Mononuclear cell (primary cell): ENCODE measurements at regions not wholly inside any gene's neighbourhood (a gene's known extent, or its start where the extent isn't known, plus 50 kb on each side); places are given as distances from the start of the nearest gene placed in this dataset.
"Not testable (repeated sequence)": the region's sequence is repeated elsewhere in the genome, so short reads cannot be mapped to it uniquely, and the experiment has no call there.

Experiments used
- H3K27me3 ChIP-seq: 2 replicates; pipeline ENCODE4 v1.6.0; 2011; ENCODE audit warnings: low read length, control low read depth; ENCODE audit not compliant: insufficient read depth
- H3K4me1 ChIP-seq: 2 replicates; pipeline ENCODE4 v1.5.1; 2011; ENCODE audit warnings: mild to moderate bottlenecking, low read length, control low read depth; ENCODE audit not compliant: insufficient read depth
- H3K4me3 ChIP-seq: 2 replicates; pipeline ENCODE4 v1.5.1; 2011; ENCODE audit warnings: mild to moderate bottlenecking, low read length, moderate library complexity
- H3K9me3 ChIP-seq: 2 replicates; pipeline ENCODE4 v1.5.1; 2011; ENCODE audit warnings: low read depth, mild to moderate bottlenecking, control low read depth, low read length

- H3K27me3 ChIP-seq: no peaks in the 10 kb centered on the region
- no peaks in the 10 kb centered on the region for H3K4me1 ChIP-seq
- H3K9me3 ChIP-seq: no peaks in the 10 kb centered on the region
- H3K4me3 ChIP-seq: no peak overlapping the region
Measured at GRCh38 chr13:33381906-33382305, 96.4 kb upstream of the STARD13 start.

GRCh38 chr13:33383724-33384577, 98.4 kb upstream of the STARD13 start:
- Histone ChIP-seq H3K9me3 (no peaks in the 10 kb centered on the region), H3K27me3 (no peaks in the 10 kb centered on the region), H3K4me1 (no peaks in the 10 kb centered on the region), H3K4me3 (no peak overlapping the region)

DNA sequence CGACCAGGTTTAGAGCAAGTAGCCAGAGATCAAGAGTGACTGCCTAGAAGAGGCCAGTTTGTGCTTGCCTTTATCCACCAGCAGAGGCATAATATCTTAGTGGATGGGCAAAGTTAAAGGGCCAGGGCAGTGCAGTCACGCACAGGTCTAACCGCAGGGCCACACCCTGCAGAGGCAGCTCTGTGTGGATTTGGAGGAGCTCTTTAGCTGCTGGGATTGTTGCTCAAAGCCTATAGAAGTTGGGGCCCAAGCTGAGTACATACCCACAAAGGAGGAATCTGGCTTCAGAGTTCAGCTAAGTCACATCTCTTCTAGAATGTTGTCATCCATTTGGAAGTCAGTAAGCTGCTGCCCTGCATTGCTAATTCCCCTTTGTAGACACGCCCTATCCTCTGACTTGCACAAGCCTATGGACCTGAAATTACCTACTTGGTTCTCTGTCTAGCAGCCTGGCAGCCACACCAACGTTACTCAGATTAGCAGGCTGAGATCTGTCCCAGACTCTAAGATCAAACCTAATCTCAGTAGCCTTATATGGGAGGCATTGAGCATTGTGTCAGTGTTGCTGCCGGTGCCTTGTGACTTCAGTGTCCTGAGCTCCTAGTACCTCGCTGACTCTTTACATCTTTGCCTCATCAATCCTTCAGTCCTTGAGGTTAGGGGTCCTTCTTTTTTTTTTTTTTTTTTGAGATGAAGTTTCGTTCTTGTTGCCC, 102.9 kb upstream of the STARD13 start:
- Histone ChIP-seq H3K4me3 (no peak overlapping the region), H3K4me1 (no peaks in the 10 kb centered on the region), H3K9me3 (no peaks in the 10 kb centered on the region), H3K27me3 (no peaks in the 10 kb centered on the region)

DNA sequence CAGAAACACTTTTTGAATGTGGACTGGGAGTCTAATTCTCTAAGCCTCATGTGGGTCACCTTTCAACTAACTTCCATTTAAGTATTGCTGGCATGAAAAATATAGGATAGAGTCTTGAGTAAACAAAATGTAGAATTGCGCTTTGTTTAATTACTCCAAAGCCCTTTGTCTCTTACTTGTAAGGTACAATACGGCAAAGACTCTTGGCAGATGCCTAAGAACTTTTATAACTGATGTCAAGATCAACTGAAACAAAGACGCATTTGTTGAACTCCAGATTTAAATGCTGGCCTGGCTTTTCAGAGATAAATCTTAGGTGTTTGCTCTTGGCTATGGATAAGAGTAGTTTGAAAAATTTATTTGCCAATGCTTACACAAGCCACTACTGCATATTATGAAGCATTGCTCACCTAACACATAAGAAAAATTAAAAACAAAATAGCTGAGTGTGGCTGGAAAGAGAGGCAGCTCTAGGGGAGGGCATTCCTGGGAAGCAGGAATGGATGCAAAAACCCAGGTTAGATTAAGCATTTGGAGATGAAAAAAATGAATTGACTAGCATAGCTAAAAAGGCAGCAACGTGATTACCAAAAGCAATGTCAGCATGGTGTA, 107.3 kb upstream of the STARD13 start:
- no peaks in the 10 kb centered on the region for H3K27me3 ChIP-seq
- H3K4me1 ChIP-seq: no peaks in the 10 kb centered on the region
- H3K4me3 ChIP-seq: no peak overlapping the region
- no peaks in the 10 kb centered on the region for H3K9me3 ChIP-seq

GRCh38 chr13:33394294-33394932, 108.9 kb upstream of the STARD13 start:
- no peaks in the 10 kb centered on the region for H3K27me3 ChIP-seq
- H3K4me3 ChIP-seq: no peak overlapping the region
- H3K4me1 ChIP-seq: no peaks in the 10 kb centered on the region
- H3K9me3 ChIP-seq: no peaks in the 10 kb centered on the region

DNA sequence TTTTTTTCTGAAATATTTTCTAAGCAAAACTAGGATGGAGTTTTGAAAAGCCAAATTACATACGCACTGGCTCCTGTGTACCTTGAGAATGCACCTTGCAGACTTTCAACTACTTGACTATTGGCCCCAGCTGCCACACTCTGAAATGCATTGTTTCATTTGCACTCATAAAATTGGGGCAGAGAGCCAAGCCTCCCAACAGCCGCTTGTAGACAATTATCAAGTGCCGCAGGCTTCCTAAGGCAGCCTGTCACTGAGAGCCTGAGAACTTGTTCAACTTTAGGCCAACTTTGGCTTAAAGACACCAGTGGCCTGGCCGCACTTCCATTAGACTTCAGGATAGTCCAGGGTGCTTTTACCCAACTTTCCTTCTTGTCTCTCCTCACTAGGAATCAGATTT, 115.7 kb upstream of the STARD13 start:
- Histone ChIP-seq H3K4me1 (no peaks in the 10 kb centered on the region), H3K27me3 (no peaks in the 10 kb centered on the region), H3K9me3 (no peaks in the 10 kb centered on the region), H3K4me3 (no peak overlapping the region)

GRCh38 chr13:33402975-33403374, 117.4 kb upstream of the STARD13 start:
- Histone ChIP-seq H3K4me1 (no peaks in the 10 kb centered on the region), H3K27me3 (no peaks in the 10 kb centered on the region), H3K9me3 (no peaks in the 10 kb centered on the region), H3K4me3 (no peak overlapping the region)

- Histone ChIP-seq H3K4me3 (no peak overlapping the region), H3K27me3 (no peaks in the 10 kb centered on the region), H3K9me3 (no peaks in the 10 kb centered on the region), H3K4me1 (no peaks in the 10 kb centered on the region)
Measured at GRCh38 chr13:33403807-33404362, 118.3 kb upstream of the STARD13 start.

DNA sequence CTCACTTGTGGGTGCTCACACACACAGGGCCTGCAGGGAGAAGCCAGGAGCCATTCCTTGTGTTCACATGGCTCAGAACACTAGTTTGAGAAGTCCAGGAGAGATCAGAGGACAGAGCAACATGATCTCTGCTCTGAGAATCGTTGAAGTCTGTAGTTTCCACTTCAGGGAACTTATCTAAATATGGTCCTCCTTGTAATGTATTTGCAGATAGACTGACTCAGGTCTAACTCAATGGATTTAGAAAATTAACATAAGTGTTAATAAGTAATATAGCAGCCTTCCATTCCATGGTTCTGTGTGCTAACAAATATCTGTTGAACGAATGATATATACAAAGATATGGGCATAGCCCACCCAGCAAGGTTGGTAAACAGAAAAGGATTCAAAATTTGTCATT, 119.8 kb upstream of the STARD13 start:
- Histone ChIP-seq H3K9me3 (no peaks in the 10 kb centered on the region), H3K4me1 (no peaks in the 10 kb centered on the region), H3K27me3 (no peaks in the 10 kb centered on the region), H3K4me3 (no peak overlapping the region)

DNA sequence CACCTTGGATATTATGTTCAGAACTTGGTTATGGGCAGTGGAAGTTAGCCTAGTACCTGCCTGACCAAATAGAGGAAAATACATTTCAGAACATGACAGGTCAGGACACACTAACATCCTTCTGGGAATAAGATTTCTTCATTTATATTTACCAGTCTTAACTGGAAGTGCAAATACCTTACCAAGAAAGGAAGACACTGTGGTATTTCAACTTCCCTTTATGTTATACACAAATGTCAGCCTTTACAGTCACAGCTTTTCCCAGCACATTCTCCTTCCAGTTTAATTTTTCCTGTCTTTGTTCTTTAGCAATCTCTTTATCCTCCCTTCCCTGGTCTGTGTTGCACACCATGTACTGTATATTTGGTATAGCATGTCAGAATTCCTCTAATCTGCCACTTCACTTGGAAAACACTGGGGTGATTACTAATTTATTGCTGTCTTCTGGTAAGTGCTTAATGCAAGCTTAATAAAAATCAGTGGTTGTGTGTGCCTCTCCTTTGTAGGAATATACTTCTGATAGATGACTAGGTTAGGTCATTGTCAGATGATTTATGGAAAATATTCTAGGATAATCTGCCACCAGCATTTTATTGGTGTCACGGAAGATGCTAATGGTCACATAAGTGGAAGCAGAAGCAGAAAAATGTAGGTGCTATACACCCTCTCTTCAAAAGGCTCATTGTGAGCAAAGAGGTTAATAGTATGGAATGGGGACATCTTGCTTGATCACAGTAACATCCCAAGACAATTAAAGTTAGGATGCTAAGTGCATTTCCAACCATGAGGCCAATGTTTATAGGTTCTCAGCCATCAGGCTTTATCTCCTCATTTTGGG, 124.3 kb upstream of the STARD13 start:
- no peak overlapping the region for H3K4me3 ChIP-seq
- H3K4me1 ChIP-seq: no peaks in the 10 kb centered on the region
- H3K9me3 ChIP-seq: no peaks in the 10 kb centered on the region
- H3K27me3 ChIP-seq: peaks cover 5% of the 10 kb centered on the region

- no peaks in the 10 kb centered on the region for H3K9me3 ChIP-seq
- no peaks in the 10 kb centered on the region for H3K4me1 ChIP-seq
- H3K27me3 ChIP-seq: peaks cover 5% of the 10 kb centered on the region
- H3K4me3 ChIP-seq: no peak overlapping the region
Measured at GRCh38 chr13:33410619-33411018, 125.1 kb upstream of the STARD13 start.

DNA sequence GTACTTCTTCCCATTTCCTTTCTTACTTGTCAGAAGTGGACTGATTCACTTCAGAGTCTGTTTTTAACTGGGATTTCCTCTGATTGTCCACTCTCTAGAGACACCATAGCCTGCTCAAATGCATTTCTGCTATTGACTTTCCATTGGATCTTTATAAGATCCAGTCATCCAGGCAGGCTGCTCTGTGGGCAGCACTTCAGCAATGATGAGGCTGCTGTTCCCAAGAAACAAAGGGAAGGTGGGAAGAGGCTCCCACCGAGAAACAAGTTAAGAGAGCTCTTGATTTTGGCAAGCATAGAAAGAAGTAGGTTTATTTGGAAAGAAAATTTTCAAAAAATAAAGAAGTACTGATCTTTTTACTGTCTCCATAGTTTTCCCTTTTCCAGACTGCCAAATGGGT, 125.8 kb upstream of the STARD13 start:
- peaks cover 5% of the 10 kb centered on the region for H3K27me3 ChIP-seq
- H3K9me3 ChIP-seq: no peaks in the 10 kb centered on the region
- no peaks in the 10 kb centered on the region for H3K4me1 ChIP-seq
- no peak overlapping the region for H3K4me3 ChIP-seq

GRCh38 chr13:33415822-33416221, 130.3 kb upstream of the STARD13 start:
- H3K27me3 ChIP-seq: peaks cover 5% of the 10 kb centered on the region
- H3K4me1 ChIP-seq: no peaks in the 10 kb centered on the region
- H3K9me3 ChIP-seq: no peaks in the 10 kb centered on the region
- no peak overlapping the region for H3K4me3 ChIP-seq

- H3K9me3 ChIP-seq, H3K4me3 ChIP-seq: not testable (repeated sequence)
Measured at GRCh38 chr13:33418224-33418953, 132.8 kb upstream of the STARD13 start.

More at GRCh38 chr13:33418224-33418953, 132.8 kb upstream of the STARD13 start:
- not testable (repeated sequence) for H3K27me3 ChIP-seq, H3K4me1 ChIP-seq
